ENCODE measurements at regions not wholly inside any gene's neighbourhood (a gene's known extent, or its start where the extent isn't known, plus 50 kb on each side); places are given as distances from the start of the nearest gene placed in this dataset.

DNA sequence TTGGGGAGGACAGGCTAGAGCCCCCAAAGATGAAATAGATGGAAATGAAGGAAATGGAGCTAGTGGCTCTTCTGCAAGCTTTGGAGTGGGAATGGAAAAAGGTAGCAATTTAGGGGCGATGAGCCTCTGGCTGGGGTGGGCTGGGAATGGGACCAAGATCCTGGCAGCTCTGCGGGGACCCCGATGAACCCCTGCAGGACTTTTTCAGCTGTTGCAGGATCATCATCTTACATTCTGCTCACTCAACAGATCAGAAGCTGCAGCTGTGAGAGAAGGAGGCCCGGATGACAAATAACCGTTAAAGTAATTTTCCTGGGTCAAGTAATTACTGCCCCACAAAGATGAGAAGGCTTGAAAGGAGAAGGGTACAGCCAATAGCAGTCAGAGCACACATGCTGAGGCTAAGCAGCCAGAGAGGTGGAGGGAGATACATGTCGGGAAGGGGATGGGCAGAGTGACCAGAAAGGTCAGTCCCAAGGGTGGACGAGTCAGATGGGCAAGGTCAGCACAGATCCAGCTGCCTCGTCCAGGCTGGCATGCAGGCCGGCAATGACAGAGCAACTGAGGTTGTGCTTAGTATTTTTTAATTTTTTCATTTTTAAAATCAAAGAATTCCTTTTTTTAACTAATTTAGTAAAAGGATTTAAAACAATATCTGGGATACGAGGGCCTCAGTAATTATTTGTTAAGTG, 245.0 kb upstream of the RAB6C start:
- H3K9me2 ChIP-seq (replicated peaks; ENCODE audit: low read length) = no peaks in the 10 kb centered on the region
- intact Hi-C loops (cut with micrococcal nuclease) = no loop called here
- TF ChIP-seq EZH2 (IDR thresholded peaks at IDR 0.05; ENCODE audit: low read length, unreplicated experiment) (no peak), EZH2phosphoT487 (IDR thresholded peaks at IDR 0.05; ENCODE audit: borderline replicate concordance, low read length) (no peak)
- TF ChIP-seq, protein P1, sequence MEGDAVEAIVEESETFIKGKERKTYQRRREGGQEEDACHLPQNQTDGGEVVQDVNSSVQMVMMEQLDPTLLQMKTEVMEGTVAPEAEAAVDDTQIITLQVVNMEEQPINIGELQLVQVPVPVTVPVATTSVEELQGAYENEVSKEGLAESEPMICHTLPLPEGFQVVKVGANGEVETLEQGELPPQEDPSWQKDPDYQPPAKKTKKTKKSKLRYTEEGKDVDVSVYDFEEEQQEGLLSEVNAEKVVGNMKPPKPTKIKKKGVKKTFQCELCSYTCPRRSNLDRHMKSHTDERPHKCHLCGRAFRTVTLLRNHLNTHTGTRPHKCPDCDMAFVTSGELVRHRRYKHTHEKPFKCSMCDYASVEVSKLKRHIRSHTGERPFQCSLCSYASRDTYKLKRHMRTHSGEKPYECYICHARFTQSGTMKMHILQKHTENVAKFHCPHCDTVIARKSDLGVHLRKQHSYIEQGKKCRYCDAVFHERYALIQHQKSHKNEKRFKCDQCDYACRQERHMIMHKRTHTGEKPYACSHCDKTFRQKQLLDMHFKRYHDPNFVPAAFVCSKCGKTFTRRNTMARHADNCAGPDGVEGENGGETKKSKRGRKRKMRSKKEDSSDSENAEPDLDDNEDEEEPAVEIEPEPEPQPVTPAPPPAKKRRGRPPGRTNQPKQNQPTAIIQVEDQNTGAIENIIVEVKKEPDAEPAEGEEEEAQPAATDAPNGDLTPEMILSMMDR (conservative IDR thresholded peaks at IDR 0.05; ENCODE audit: low read depth, low read length) = no peak
- CTCF ChIA-PET = no interaction called here
- no peaks in the 10 kb centered on the region for H3F3A ChIP-seq (ENCODE audit: low read length, unreplicated experiment)
- H3K9me3 ChIP-seq (ENCODE audit: low read length) = no peaks in the 10 kb centered on the region
- no peaks in the 10 kb centered on the region for H3K27me3 ChIP-seq (ENCODE audit: low read length)
- no peak overlapping the region for H3K9ac ChIP-seq (ENCODE audit: low read length)
- no peak overlapping the region for H3K27ac ChIP-seq (ENCODE audit: low read length)
- no peak overlapping the region for H2AFZ ChIP-seq (ENCODE audit: low read length)
- DNase-seq (no peak), ATAC-seq (no peak)
- H3K4me1 ChIP-seq (ENCODE audit: insufficient read depth, low read length) = no peaks in the 10 kb centered on the region
- no peak overlapping the region for H3K4me3 ChIP-seq (ENCODE audit: low read length)
- BruUV-seq (replicated peaks) = no TSS peak
- POLR2A ChIA-PET (ENCODE audit: unreplicated experiment) = no interaction called here
- H3K4me2 ChIP-seq (ENCODE audit: low read length) = no peak overlapping the region
- H3K36me3 ChIP-seq (ENCODE audit: low read depth, low read length) = no peaks in the 10 kb centered on the region
- no peaks in the 10 kb centered on the region for H3K79me2 ChIP-seq (ENCODE audit: low read length)
- no peaks in the 10 kb centered on the region for H4K20me1 ChIP-seq (ENCODE audit: low read length)

DNA sequence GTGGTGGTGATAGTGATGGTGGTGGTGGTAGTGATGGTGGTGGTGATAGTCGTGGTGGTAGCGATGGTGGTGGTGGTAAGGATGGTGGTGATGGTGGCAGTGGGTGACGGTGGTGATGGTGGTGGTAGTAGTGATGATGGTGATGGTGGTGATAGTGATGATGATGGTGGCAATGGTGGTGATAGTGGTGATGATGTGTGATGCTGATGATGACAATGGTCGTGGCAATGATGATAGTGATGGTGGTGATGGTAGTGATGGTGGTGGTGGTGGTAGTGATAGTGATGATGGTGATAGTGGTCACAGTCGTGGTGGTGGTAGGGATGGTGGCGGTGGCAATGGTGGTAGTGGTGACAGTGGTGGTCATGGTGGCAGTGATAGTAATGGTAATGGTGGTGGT, 243.9 kb upstream of the RAB6C start:
- Histone ChIP-seq H3K9me2 (replicated peaks; ENCODE audit: low read length) (no peaks in the 10 kb centered on the region), H3K4me1 (ENCODE audit: insufficient read depth, low read length) (no peaks in the 10 kb centered on the region), H3K27ac (ENCODE audit: low read length) (no peak overlapping the region), H3K79me2 (ENCODE audit: low read length) (no peaks in the 10 kb centered on the region), H3K27me3 (ENCODE audit: low read length) (no peaks in the 10 kb centered on the region), H2AFZ (ENCODE audit: low read length) (no peak overlapping the region), H3K4me2 (ENCODE audit: low read length) (no peak overlapping the region), H3K4me3 (ENCODE audit: low read length) (no peak overlapping the region), H4K20me1 (ENCODE audit: low read length) (no peaks in the 10 kb centered on the region), H3K36me3 (ENCODE audit: low read depth, low read length) (no peaks in the 10 kb centered on the region), H3K9me3 (ENCODE audit: low read length) (no peaks in the 10 kb centered on the region), H3F3A (ENCODE audit: low read length, unreplicated experiment) (no peaks in the 10 kb centered on the region), H3K9ac (ENCODE audit: low read length) (no peak overlapping the region)
- BruUV-seq (replicated peaks) = no TSS peak
- POLR2A ChIA-PET (ENCODE audit: unreplicated experiment) = no interaction called here
- intact Hi-C loops (cut with micrococcal nuclease) = no loop called here
- CTCF ChIA-PET = no interaction called here
- DNase-seq (no peak), ATAC-seq (no peak)
- no peak for TF ChIP-seq EZH2 (IDR thresholded peaks at IDR 0.05; ENCODE audit: low read length, unreplicated experiment)
- TF ChIP-seq, protein P1 (conservative IDR thresholded peaks at IDR 0.05; ENCODE audit: low read depth, low read length) = no peak
- TF ChIP-seq EZH2phosphoT487 (IDR thresholded peaks at IDR 0.05; ENCODE audit: borderline replicate concordance, low read length) = no peak

DNA sequence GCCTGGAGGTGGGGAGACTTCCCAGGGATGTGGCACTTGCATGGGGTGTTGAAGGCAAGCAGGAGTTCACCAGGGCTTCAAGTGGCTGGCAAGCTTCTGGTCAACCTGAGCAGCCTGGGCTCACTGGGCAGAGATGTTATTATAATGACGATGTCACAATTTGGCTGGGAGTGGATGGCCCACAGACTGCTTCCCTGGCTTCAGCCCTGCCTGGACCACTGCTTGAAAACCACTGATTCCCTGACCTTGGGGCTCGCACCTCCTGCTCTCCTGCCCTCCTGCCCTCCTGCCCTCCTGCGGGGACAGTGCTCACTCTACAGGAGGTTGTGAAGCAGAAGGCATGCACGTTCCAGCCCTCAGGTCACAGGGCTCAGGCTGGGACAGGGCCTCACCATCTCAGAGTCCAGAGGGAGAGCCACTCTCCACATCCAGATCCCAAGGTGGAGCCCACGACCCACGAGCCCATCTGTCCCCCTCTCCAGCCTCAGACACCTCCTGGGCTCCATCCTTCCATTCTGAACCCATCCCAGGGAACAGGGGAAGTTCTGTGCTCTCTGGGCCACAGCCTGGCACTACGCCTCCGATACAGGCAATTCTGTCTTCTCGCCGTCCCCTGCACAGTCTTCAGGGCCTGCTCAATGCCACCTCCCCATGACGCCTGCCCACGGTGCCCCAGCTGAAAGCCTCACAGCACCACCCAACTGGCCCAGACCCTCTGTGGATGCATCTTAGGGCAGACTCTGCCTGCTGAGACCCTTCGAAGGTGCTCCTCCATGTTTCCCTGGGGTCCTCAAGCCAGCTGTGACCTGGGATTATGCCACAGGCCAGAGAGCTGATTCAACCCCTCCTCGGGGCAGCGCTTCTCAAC, 241.6 kb upstream of the RAB6C start:
- Histone ChIP-seq H3K27me3 (ENCODE audit: low read length) (peaks cover 6% of the 10 kb centered on the region), H3K79me2 (ENCODE audit: low read length) (no peaks in the 10 kb centered on the region), H3K4me1 (ENCODE audit: insufficient read depth, low read length) (no peaks in the 10 kb centered on the region), H3K9ac (ENCODE audit: low read length) (no peak overlapping the region), H4K20me1 (ENCODE audit: low read length) (no peaks in the 10 kb centered on the region), H3K9me3 (ENCODE audit: low read length) (no peaks in the 10 kb centered on the region), H3K36me3 (ENCODE audit: low read depth, low read length) (no peaks in the 10 kb centered on the region), H3K9me2 (replicated peaks; ENCODE audit: low read length) (no peaks in the 10 kb centered on the region), H3F3A (ENCODE audit: low read length, unreplicated experiment) (no peaks in the 10 kb centered on the region), H3K4me3 (ENCODE audit: low read length) (no peak overlapping the region), H2AFZ (ENCODE audit: low read length) (no peak overlapping the region), H3K4me2 (ENCODE audit: low read length) (no peak overlapping the region), H3K27ac (ENCODE audit: low read length) (no peak overlapping the region)
- TF ChIP-seq EZH2phosphoT487 (IDR thresholded peaks at IDR 0.05; ENCODE audit: borderline replicate concordance, low read length) (no peak), EZH2 (IDR thresholded peaks at IDR 0.05; ENCODE audit: low read length, unreplicated experiment) (no peak)
- TF ChIP-seq, protein P1 (conservative IDR thresholded peaks at IDR 0.05; ENCODE audit: low read depth, low read length) = no peak
- no peak for DNase-seq
- ChIA-PET CTCF (no interaction called here), POLR2A (ENCODE audit: unreplicated experiment) (no interaction called here)
- intact Hi-C loops (cut with micrococcal nuclease) = no loop called here
- ATAC-seq = no peak
- no TSS peak for BruUV-seq (replicated peaks)
